ENCODE measurements at regions not wholly inside any gene's neighbourhood (a gene's known extent, or its start where the extent isn't known, plus 50 kb on each side); places are given as distances from the start of the nearest gene placed in this dataset.

GRCh38 chr5:166677891-166678290 lies 1613.6 kb upstream of the WWC1 start:
- TF ChIP-seq POLR2A (IDR thresholded peaks at IDR 0.05; ENCODE audit: low read length): no peak
- no peak for TF ChIP-seq GATA1 (IDR thresholded peaks at IDR 0.05; ENCODE audit: low read depth, low read length)
